ENCODE measurements at regions not wholly inside any gene's neighbourhood (a gene's known extent, or its start where the extent isn't known, plus 50 kb on each side); places are given as distances from the start of the nearest gene placed in this dataset.

DNA sequence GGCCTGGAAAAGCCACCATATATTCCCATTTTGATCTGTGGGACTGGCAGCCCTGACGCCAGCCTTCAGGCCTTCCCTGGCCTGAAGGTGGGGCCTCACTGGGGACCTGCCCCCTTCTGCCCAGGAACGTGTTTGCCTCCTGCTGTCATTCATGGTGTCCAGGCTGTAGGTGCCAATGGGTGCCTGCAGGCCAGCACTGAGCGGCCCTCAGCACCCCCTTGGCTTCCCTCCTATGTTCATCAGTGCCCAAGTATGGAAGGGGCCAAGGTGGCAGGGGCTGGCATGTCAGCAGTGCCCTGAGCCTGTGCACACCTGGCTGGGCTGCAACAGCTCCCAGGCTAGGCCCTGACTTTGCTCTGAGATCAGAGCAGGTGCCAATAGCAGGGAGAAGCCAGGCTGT is 800.3 kb upstream of the RAB6C start:
- no peaks in the 10 kb centered on the region for H3K79me2 ChIP-seq (ENCODE audit: insufficient read depth)
- H3K36me3 ChIP-seq (replicated peaks in 1 of 2; ENCODE audit: control insufficient read depth in 1 of 2, insufficient read depth in 2 of 2, low read length in 1 of 2) = no peaks in the 10 kb centered on the region
- TF ChIP-seq EP300 (IDR thresholded peaks at IDR 0.05; ENCODE audit: borderline replicate concordance in 1 of 2, low read depth in 1 of 2, low read length in 1 of 2) (no peak), YY1 (IDR thresholded peaks at IDR 0.05; ENCODE audit: low read depth) (no peak), FOSL2 (IDR thresholded peaks at IDR 0.05; ENCODE audit: borderline replicate concordance, low read depth) (no peak), TAF1 (IDR thresholded peaks at IDR 0.05; ENCODE audit: borderline replicate concordance, low read depth, low read length) (no peak), RFX5 (IDR thresholded peaks at IDR 0.05; ENCODE audit: low read length) (no peak), RAD21 (IDR thresholded peaks at IDR 0.05; ENCODE audit: low read length) (no peak)
- TF ChIP-seq, protein P1, sequence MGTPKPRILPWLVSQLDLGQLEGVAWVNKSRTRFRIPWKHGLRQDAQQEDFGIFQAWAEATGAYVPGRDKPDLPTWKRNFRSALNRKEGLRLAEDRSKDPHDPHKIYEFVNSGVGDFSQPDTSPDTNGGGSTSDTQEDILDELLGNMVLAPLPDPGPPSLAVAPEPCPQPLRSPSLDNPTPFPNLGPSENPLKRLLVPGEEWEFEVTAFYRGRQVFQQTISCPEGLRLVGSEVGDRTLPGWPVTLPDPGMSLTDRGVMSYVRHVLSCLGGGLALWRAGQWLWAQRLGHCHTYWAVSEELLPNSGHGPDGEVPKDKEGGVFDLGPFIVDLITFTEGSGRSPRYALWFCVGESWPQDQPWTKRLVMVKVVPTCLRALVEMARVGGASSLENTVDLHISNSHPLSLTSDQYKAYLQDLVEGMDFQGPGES (IDR thresholded peaks at IDR 0.05; ENCODE audit: low read depth, low read length) = no peak
- TF ChIP-seq, protein P2, sequence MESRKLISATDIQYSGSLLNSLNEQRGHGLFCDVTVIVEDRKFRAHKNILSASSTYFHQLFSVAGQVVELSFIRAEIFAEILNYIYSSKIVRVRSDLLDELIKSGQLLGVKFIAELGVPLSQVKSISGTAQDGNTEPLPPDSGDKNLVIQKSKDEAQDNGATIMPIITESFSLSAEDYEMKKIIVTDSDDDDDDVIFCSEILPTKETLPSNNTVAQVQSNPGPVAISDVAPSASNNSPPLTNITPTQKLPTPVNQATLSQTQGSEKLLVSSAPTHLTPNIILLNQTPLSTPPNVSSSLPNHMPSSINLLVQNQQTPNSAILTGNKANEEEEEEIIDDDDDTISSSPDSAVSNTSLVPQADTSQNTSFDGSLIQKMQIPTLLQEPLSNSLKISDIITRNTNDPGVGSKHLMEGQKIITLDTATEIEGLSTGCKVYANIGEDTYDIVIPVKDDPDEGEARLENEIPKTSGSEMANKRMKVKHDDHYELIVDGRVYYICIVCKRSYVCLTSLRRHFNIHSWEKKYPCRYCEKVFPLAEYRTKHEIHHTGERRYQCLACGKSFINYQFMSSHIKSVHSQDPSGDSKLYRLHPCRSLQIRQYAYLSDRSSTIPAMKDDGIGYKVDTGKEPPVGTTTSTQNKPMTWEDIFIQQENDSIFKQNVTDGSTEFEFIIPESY (IDR thresholded peaks at IDR 0.05; ENCODE audit: borderline replicate concordance, low read depth) = no peak
- no peak overlapping the region for H3K4me3 ChIP-seq (ENCODE audit: low read depth in 2 of 2, low read length in 1 of 2)
- no peak overlapping the region for H3K27ac ChIP-seq (ENCODE audit: low read depth in 2 of 2, low read length in 1 of 2)
- H2AFZ ChIP-seq (ENCODE audit: low read depth) = no peak overlapping the region
- no peak overlapping the region for H3K9ac ChIP-seq
- no peaks in the 10 kb centered on the region for H3K4me1 ChIP-seq (ENCODE audit: control insufficient read depth in 1 of 2, insufficient read depth in 2 of 2, low read depth in 1 of 2, low read length in 1 of 2)
- no peaks in the 10 kb centered on the region for H3K27me3 ChIP-seq (ENCODE audit: insufficient read depth)
- H3F3A ChIP-seq (replicated peaks; ENCODE audit: insufficient read depth) = no peaks in the 10 kb centered on the region
- H3K4me2 ChIP-seq = no peak overlapping the region
- H3K9me2 ChIP-seq = no peaks in the 10 kb centered on the region
- POLR2A ChIA-PET = no interaction called here
- H4K20me1 ChIP-seq (ENCODE audit: insufficient read depth) = no peaks in the 10 kb centered on the region
- no peak for DNase-seq
- CTCF ChIA-PET = no interaction called here
- 17% methylated on average over 2 of the region's 3 CpGs for whole genome bisulfite sequencing (ENCODE audit: low lambda C conversion rate)
- no peaks in the 10 kb centered on the region for H3K9me3 ChIP-seq

DNA sequence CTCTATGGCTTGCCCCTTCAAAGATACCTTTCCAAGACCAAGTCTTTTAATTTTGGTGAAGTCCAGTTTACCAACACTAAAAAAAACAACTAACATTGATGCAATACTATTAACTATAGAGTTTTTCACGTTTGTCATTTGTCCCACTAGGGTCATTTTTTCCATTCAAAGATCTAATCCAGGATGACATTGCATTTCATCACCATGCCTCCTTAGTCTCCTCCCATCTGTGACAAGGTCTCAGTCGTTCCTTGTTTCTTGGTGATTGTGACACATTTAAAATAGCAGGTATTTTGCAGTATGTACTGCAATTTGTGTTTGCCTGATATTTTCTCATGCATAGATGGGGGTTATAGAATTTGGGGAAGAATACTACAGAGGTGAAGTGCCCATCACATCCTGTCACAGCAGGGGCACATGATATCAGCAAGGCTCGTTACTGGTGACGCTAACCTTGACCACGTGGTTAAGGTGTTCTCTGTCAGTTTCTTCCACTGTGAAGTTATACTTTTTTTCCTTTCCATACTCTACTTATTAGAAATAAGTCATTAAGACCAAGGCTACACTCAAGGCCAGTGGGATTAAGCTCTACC is 799.2 kb upstream of the RAB6C start:
- WGBS (ENCODE audit: low lambda C conversion rate) = 19% methylated on average over 5 of the region's 5 CpGs
- Histone ChIP-seq H3K79me2 (ENCODE audit: insufficient read depth) (no peaks in the 10 kb centered on the region), H3K27me3 (ENCODE audit: insufficient read depth) (no peaks in the 10 kb centered on the region)

More for the DNA sequence above, 799.2 kb upstream of the RAB6C start:
- Histone ChIP-seq H3K27ac (ENCODE audit: low read depth in 2 of 2, low read length in 1 of 2) (no peak overlapping the region), H3K36me3 (replicated peaks in 1 of 2; ENCODE audit: control insufficient read depth in 1 of 2, insufficient read depth in 2 of 2, low read length in 1 of 2) (no peaks in the 10 kb centered on the region), H3F3A (replicated peaks; ENCODE audit: insufficient read depth) (no peaks in the 10 kb centered on the region), H3K4me3 (ENCODE audit: low read depth in 2 of 2, low read length in 1 of 2) (no peak overlapping the region), H4K20me1 (ENCODE audit: insufficient read depth) (no peaks in the 10 kb centered on the region), H3K4me1 (ENCODE audit: control insufficient read depth in 1 of 2, insufficient read depth in 2 of 2, low read depth in 1 of 2, low read length in 1 of 2) (no peaks in the 10 kb centered on the region), H2AFZ (ENCODE audit: low read depth) (no peak overlapping the region), H3K9me2 (no peaks in the 10 kb centered on the region), H3K9me3 (no peaks in the 10 kb centered on the region), H3K9ac (no peak overlapping the region), H3K4me2 (no peak overlapping the region)
- TF ChIP-seq MXI1 (IDR thresholded peaks at IDR 0.05; ENCODE audit: low read depth, low read length) = no peak
- TF ChIP-seq, protein P2 (IDR thresholded peaks at IDR 0.05; ENCODE audit: borderline replicate concordance, low read depth) = no peak
- CTCF ChIA-PET = no interaction called here
- POLR2A ChIA-PET = no interaction called here
- DNase-seq = no peak

Data from SK-N-SH (cell line).